ENCODE measurements at regions not wholly inside any gene's neighbourhood (a gene's known extent, or its start where the extent isn't known, plus 50 kb on each side); places are given as distances from the start of the nearest gene placed in this dataset.

DNA sequence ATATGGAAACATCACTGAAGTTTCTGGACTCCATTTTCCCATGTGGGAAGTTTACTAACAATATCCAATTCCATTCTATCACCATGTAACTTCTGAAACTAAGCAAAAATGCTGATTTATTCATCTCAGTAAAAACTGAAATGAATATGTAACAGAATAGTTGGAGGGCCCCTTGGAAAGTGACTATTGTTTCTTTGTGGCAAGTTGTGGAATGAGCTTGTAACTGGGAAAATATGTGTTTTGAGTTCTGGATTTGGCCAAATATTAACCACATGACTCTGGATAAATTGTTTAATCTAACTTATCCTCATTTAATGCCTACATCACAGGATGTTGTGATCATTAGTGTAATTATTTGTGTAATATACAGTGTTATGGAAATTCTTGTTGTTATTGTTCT, 619.3 kb downstream of the TLE4 start:
- H3K36me3 ChIP-seq (ENCODE audit: low read depth) = no peaks in the 10 kb centered on the region
- H3K27ac ChIP-seq (ENCODE audit: poor library complexity, severe bottlenecking) = no peak overlapping the region
- ATAC-seq (ENCODE audit: low read depth) (no peak), DNase-seq (ENCODE audit: low spot score) (no peak)
- H3K27me3 ChIP-seq (ENCODE audit: insufficient read depth, poor library complexity, severe bottlenecking) = no peaks in the 10 kb centered on the region
- TF ChIP-seq, protein P1, sequence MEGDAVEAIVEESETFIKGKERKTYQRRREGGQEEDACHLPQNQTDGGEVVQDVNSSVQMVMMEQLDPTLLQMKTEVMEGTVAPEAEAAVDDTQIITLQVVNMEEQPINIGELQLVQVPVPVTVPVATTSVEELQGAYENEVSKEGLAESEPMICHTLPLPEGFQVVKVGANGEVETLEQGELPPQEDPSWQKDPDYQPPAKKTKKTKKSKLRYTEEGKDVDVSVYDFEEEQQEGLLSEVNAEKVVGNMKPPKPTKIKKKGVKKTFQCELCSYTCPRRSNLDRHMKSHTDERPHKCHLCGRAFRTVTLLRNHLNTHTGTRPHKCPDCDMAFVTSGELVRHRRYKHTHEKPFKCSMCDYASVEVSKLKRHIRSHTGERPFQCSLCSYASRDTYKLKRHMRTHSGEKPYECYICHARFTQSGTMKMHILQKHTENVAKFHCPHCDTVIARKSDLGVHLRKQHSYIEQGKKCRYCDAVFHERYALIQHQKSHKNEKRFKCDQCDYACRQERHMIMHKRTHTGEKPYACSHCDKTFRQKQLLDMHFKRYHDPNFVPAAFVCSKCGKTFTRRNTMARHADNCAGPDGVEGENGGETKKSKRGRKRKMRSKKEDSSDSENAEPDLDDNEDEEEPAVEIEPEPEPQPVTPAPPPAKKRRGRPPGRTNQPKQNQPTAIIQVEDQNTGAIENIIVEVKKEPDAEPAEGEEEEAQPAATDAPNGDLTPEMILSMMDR (IDR thresholded peaks at IDR 0.05; ENCODE audit: poor library complexity, severe bottlenecking) = no peak
- no peaks in the 10 kb centered on the region for H3K4me1 ChIP-seq (ENCODE audit: insufficient read depth, poor library complexity, severe bottlenecking)
- H3K4me3 ChIP-seq (ENCODE audit: severe bottlenecking) = no peak overlapping the region
- no peaks in the 10 kb centered on the region for H3K9me3 ChIP-seq (ENCODE audit: severe bottlenecking)

DNA sequence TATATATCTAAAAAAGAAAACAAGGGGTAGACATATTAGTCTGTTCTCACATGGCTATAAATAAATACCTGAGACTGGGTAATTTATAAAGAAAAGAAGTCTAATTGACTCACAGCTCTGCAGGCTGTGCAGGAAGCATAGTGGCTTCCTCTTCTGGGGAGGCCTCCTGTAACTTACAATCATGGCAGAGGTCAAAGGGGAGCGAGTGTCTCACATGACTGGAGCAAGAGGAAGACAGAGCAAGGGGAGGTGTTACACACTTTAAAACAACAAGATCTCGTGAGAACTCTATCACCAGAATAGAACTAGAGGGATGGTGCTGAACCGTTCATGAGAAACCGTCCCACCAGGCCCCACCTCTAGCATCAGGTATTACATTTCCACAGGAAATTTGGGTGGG, 616.8 kb downstream of the TLE4 start:
- Histone ChIP-seq H3K4me3 (ENCODE audit: severe bottlenecking) (no peak overlapping the region), H3K27ac (ENCODE audit: poor library complexity, severe bottlenecking) (no peak overlapping the region), H3K27me3 (ENCODE audit: insufficient read depth, poor library complexity, severe bottlenecking) (no peaks in the 10 kb centered on the region), H3K4me1 (ENCODE audit: insufficient read depth, poor library complexity, severe bottlenecking) (no peaks in the 10 kb centered on the region), H3K9me3 (ENCODE audit: severe bottlenecking) (no peaks in the 10 kb centered on the region), H3K36me3 (ENCODE audit: low read depth) (no peaks in the 10 kb centered on the region)
- TF ChIP-seq, protein P1 (IDR thresholded peaks at IDR 0.05; ENCODE audit: poor library complexity, severe bottlenecking) = no peak
- ATAC-seq (ENCODE audit: low read depth) = no peak
- DNase-seq (ENCODE audit: low spot score) = no peak

DNA sequence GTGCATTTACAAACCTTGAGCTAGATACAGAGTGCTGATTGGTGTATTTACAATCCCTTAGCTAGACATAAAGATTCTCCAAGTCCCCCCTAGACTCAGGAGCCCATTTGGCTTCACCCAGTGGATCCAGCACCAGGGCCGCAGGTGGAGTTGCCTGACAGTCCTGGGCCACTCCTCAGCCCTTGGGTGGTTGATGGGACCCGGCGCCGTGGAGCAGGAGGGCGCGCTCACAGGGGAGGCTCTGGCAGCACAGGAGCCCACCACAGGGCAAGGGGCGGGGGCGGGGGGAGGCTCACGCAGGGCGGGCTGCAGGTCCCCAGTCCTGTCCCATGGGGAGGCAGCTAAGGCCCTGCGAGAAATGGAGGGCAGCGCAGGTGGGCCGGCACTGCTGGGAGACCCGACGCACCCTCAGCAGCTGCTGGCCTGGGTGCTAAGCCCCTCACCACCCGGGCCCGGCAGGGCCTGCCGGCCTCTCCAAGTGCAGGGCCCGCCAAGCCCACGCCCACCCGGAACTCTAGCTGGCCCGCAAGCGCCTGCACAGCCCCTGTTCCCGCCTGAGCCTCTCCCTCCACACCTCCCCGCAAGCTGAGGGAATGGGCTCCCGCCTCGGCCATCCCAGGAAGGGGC, 613.5 kb downstream of the TLE4 start:
- Histone ChIP-seq H3K9me3 (ENCODE audit: severe bottlenecking) (no peaks in the 10 kb centered on the region), H3K4me3 (ENCODE audit: severe bottlenecking) (no peak overlapping the region), H3K36me3 (ENCODE audit: low read depth) (no peaks in the 10 kb centered on the region), H3K4me1 (ENCODE audit: insufficient read depth, poor library complexity, severe bottlenecking) (no peaks in the 10 kb centered on the region), H3K27me3 (ENCODE audit: insufficient read depth, poor library complexity, severe bottlenecking) (no peaks in the 10 kb centered on the region), H3K27ac (ENCODE audit: poor library complexity, severe bottlenecking) (no peak overlapping the region)
- TF ChIP-seq, protein P1 (IDR thresholded peaks at IDR 0.05; ENCODE audit: poor library complexity, severe bottlenecking) = no peak
- ATAC-seq (ENCODE audit: low read depth) (no peak), DNase-seq (ENCODE audit: low spot score) (no peak)

DNA sequence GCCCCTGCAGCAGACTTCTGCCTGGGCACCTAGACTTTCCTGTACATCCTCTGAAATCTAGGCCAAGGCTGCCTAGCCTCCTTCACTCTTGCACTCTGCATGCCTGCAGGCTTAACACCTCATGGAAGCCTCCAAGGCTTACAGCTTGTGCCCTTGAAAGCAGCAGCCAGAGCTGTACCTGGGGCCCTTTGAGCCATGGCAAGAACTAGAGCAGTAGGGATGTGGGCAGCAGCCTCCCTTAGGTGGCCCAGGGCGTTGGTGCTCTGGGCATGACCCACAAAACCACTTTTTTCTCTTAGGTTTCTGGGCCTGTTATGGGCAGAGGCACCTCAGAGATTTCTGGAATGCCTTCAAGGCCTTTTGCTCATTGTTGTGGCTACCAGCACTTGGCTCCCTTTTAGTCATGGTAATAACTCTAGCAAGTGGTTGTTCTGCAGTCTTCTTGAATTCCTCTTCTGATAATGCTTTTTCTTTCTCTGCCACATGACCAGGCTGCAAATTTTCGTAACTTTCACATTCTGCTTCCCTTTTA, 606.2 kb downstream of the TLE4 start:
- no peak for ATAC-seq (ENCODE audit: low read depth)

More for the DNA sequence above, 606.2 kb downstream of the TLE4 start:
- no peaks in the 10 kb centered on the region for H3K36me3 ChIP-seq (ENCODE audit: low read depth)
- TF ChIP-seq, protein P1 (IDR thresholded peaks at IDR 0.05; ENCODE audit: poor library complexity, severe bottlenecking) = no peak
- H3K27me3 ChIP-seq (ENCODE audit: insufficient read depth, poor library complexity, severe bottlenecking) = no peaks in the 10 kb centered on the region
- no peaks in the 10 kb centered on the region for H3K4me1 ChIP-seq (ENCODE audit: insufficient read depth, poor library complexity, severe bottlenecking)
- no peak overlapping the region for H3K27ac ChIP-seq (ENCODE audit: poor library complexity, severe bottlenecking)
- no peak for DNase-seq (ENCODE audit: low spot score)
- H3K9me3 ChIP-seq (ENCODE audit: severe bottlenecking) = no peaks in the 10 kb centered on the region
- no peak overlapping the region for H3K4me3 ChIP-seq (ENCODE audit: severe bottlenecking)

All from RWPE2 (cell line).